H1 (cell line): ENCODE measurements at regions not wholly inside any gene's neighbourhood (a gene's known extent, or its start where the extent isn't known, plus 50 kb on each side); places are given as distances from the start of the nearest gene placed in this dataset.
"Not testable (repeated sequence)": the region's sequence is repeated elsewhere in the genome, so short reads cannot be mapped to it uniquely, and the experiment has no call there.

ENCODE experiments used
- CTCF ChIA-PET: fragments of 300-600 bp; sonication (Branson Sonifier 250); formaldehyde crosslinking; loops from one replicate; lab custom pipeline; 2021; ENCODE audit not compliant: partially characterized antibody; lab: Charles Lee
- POLR2A ChIA-PET: fragments of 300-600 bp; sonication (Branson Sonifier 250); formaldehyde crosslinking; loops from one replicate; lab custom pipeline; 2021; ENCODE audit warnings: inconsistent platforms; ENCODE audit not compliant: partially characterized antibody; lab: Charles Lee
- DNase-seq, 2 experiments: peaks; one replicate each; pipeline versions ENCODE4 v3.0.0 to v3.0.0-alpha.2; 2010 to 2022; ENCODE audit warnings: low spot score in 2 of 2, low read depth in 1 of 2, mixed read lengths in 1 of 2
- FAIRE-seq: peaks from 2 replicates; lab custom pipeline; 2011; peaks lifted over from hg19 to GRCh38; lab: Jason Lieb, UNC
- H2AFZ ChIP-seq: 2 replicates; pipeline ENCODE4 v1.8.1; 2012; ENCODE audit warnings: low read length, inconsistent platforms
- H2AK5ac ChIP-seq: 2 replicates; pipeline ENCODE4 v1.6.1; 2013; ENCODE audit warnings: low read depth, low read length
- H2BK120ac ChIP-seq: replicated peaks from 2 replicates; pipeline ENCODE3; 2013; ENCODE audit warnings: low read depth, low read length, inconsistent platforms
- H2BK12ac ChIP-seq: 2 replicates; pipeline ENCODE4 v1.6.1; 2013; ENCODE audit warnings: low read depth, low read length
- H2BK15ac ChIP-seq: 2 replicates; pipeline ENCODE4 v1.6.1; 2013; ENCODE audit warnings: low read length
- H2BK20ac ChIP-seq: 2 replicates; pipeline ENCODE4 v1.6.1; 2013; ENCODE audit warnings: low read length
- H2BK5ac ChIP-seq: 2 replicates; pipeline ENCODE4 v1.6.1; 2013; ENCODE audit warnings: low read depth, low read length
- H3K14ac ChIP-seq: 2 replicates; pipeline ENCODE4 v1.6.1; 2013; ENCODE audit warnings: inconsistent platforms; ENCODE audit not compliant: insufficient read length
- H3K18ac ChIP-seq: 2 replicates; pipeline ENCODE4 v1.6.1; 2013; ENCODE audit warnings: low read length; ENCODE audit errors: extremely low read depth
- H3K23ac ChIP-seq: 2 replicates; pipeline ENCODE4 v1.6.1; 2013; ENCODE audit warnings: inconsistent platforms; ENCODE audit not compliant: insufficient read length
- H3K23me2 ChIP-seq: 2 replicates; pipeline ENCODE4 v1.6.1; 2013; ENCODE audit warnings: low read depth, low read length
- H3K27ac ChIP-seq: 2 replicates; pipeline ENCODE4 v1.6.1; 2011; ENCODE audit warnings: low read depth, low read length, inconsistent platforms
- H3K27me3 ChIP-seq, 4 experiments: replicated peaks in 1 of 4; 1 replicate in 1 of 4; 2 replicates in 3 of 4; pipeline versions ENCODE4 v1.6.1 to v1.8.1; 2011 to 2013; ENCODE audit warnings: low read length in 3 of 4, mild to moderate bottlenecking in 3 of 4, inconsistent platforms in 2 of 4, mixed read lengths in 2 of 4, moderate library complexity in 1 of 4; ENCODE audit not compliant: control insufficient read depth in 3 of 4, insufficient read depth in 3 of 4; ENCODE audit errors: extremely low read depth in 1 of 4
- H3K36me3 ChIP-seq, 4 experiments: 2 replicates each; pipeline versions ENCODE4 v1.6.1 to v1.8.1; 2011 to 2013; ENCODE audit warnings: mild to moderate bottlenecking in 4 of 4, low read length in 3 of 4, moderate library complexity in 2 of 4, control low read depth in 1 of 4, inconsistent platforms in 1 of 4; ENCODE audit not compliant: insufficient read depth in 4 of 4, control insufficient read depth in 2 of 4
- H3K4ac ChIP-seq: replicated peaks from 2 replicates; pipeline ENCODE3; 2013; ENCODE audit warnings: low read length, low read depth, mixed read lengths, inconsistent platforms; ENCODE audit not compliant: insufficient read length
- H3K4me1 ChIP-seq, 4 experiments: replicated peaks in 1 of 4; 1 replicate in 1 of 4; 2 replicates in 3 of 4; pipeline versions ENCODE4 v1.6.1 to v1.8.1; 2011 to 2013; ENCODE audit warnings: low read length in 3 of 4, inconsistent platforms in 2 of 4, mixed read lengths in 1 of 4; ENCODE audit not compliant: insufficient read depth in 4 of 4, control insufficient read depth in 3 of 4
- H3K4me2 ChIP-seq, 2 experiments: 2 replicates each; pipeline versions ENCODE4 v1.6.1 to v1.8.1; 2011 to 2013; ENCODE audit warnings: low read depth in 2 of 2, low read length in 2 of 2, control low read depth in 1 of 2, inconsistent platforms in 1 of 2, mild to moderate bottlenecking in 1 of 2; ENCODE audit not compliant: insufficient read depth in 1 of 2
- H3K4me3 ChIP-seq, 4 experiments: fragments of 200-600, 300-600 bp in 1 of 4; sonication (generic), shearing (Covaris generic), sonication (Bioruptor Twin) in 1 of 4; 2 replicates each; pipeline versions ENCODE4 v1.5.1 to v1.8.1; 2011 to 2016; ENCODE audit warnings: low read length in 4 of 4, low read depth in 3 of 4, control low read depth in 2 of 4, inconsistent platforms in 2 of 4, mild to moderate bottlenecking in 2 of 4, mixed read lengths in 1 of 4, moderate library complexity in 1 of 4; ENCODE audit not compliant: insufficient read depth in 2 of 4; ENCODE audit errors: extremely low read depth in 1 of 4
- H3K56ac ChIP-seq: replicated peaks from 2 replicates; pipeline ENCODE3; 2013; ENCODE audit warnings: low read depth, mild to moderate bottlenecking, mixed read lengths, low read length, inconsistent platforms; ENCODE audit not compliant: insufficient read length
- H3K79me1 ChIP-seq: 2 replicates; pipeline ENCODE4 v1.6.1; 2013; ENCODE audit warnings: low read depth, low read length, control low read depth
- H3K79me2 ChIP-seq, 2 experiments: 2 replicates each; pipeline versions ENCODE4 v1.6.1 to v1.8.1; 2012 to 2013; ENCODE audit warnings: low read length in 2 of 2, mild to moderate bottlenecking in 2 of 2, inconsistent platforms in 1 of 2; ENCODE audit not compliant: insufficient read depth in 2 of 2, control insufficient read depth in 1 of 2
- H3K9ac ChIP-seq, 4 experiments: replicated peaks in 1 of 4; 1 replicate in 1 of 4; 2 replicates in 3 of 4; pipeline versions ENCODE4 v1.6.1 to v1.8.1; 2011 to 2013; ENCODE audit warnings: low read depth in 3 of 4, low read length in 3 of 4, control low read depth in 2 of 4, mild to moderate bottlenecking in 2 of 4, moderate library complexity in 2 of 4, inconsistent platforms in 1 of 4; ENCODE audit errors: extremely low read depth in 1 of 4
- H3K9me3 ChIP-seq, 2 experiments: 2 replicates each; pipeline versions ENCODE4 v1.6.1 to v1.8.1; 2012 to 2013; ENCODE audit warnings: mild to moderate bottlenecking in 2 of 2, moderate library complexity in 2 of 2, control low read depth in 1 of 2, inconsistent platforms in 1 of 2, low read depth in 1 of 2, low read length in 1 of 2, mixed read lengths in 1 of 2; ENCODE audit not compliant: insufficient read depth in 2 of 2
- H4K20me1 ChIP-seq, 2 experiments: replicated peaks in 1 of 2; 2 replicates each; pipeline versions ENCODE3 to v1.8.1; 2011 to 2013; ENCODE audit warnings: inconsistent platforms in 2 of 2, low read length in 2 of 2, mild to moderate bottlenecking in 1 of 2; ENCODE audit not compliant: insufficient read depth in 2 of 2, control insufficient read depth in 1 of 2
- H4K5ac ChIP-seq: 2 replicates; pipeline ENCODE4 v1.6.1; 2013; ENCODE audit warnings: low read length, low read depth, mixed read lengths, inconsistent platforms; ENCODE audit not compliant: insufficient read length
- H4K8ac ChIP-seq: 2 replicates; pipeline ENCODE4 v1.8.0; 2013; ENCODE audit warnings: mild to moderate bottlenecking, moderate library complexity, low read length, inconsistent platforms; ENCODE audit not compliant: insufficient read depth; ENCODE audit errors: extremely low read depth
- H4K91ac ChIP-seq: replicated peaks from 2 replicates; pipeline ENCODE3; 2013; ENCODE audit warnings: low read length, mixed read lengths, inconsistent platforms; ENCODE audit not compliant: insufficient read length
- WGBS, 2 experiments: shearing (Covaris generic) in 1 of 2; methylation state at CpG; one replicate each; pipeline versions ENCODE4 v1.1.6 to v1.1.7; 2013 to 2015; ENCODE audit warnings: low lambda C conversion rate in 2 of 2, mixed read lengths in 2 of 2, inconsistent platforms in 1 of 2, low coverage in 1 of 2, missing lambda C conversion rate in 1 of 2; ENCODE audit not compliant: insufficient replicate concordance in 2 of 2, insufficient coverage in 1 of 2, insufficient read length in 1 of 2; ENCODE audit errors: extremely low coverage in 1 of 2, missing lambda C conversion rate in 1 of 2; 5-methylcytosine and 5-hydroxymethylcytosine counted together
- TF ChIP-seq, protein P1 (sequence below): IDR thresholded peaks from 2 replicates; pipeline ENCODE4 v1.6.1; 2012; ENCODE audit warnings: inconsistent platforms

DNA sequence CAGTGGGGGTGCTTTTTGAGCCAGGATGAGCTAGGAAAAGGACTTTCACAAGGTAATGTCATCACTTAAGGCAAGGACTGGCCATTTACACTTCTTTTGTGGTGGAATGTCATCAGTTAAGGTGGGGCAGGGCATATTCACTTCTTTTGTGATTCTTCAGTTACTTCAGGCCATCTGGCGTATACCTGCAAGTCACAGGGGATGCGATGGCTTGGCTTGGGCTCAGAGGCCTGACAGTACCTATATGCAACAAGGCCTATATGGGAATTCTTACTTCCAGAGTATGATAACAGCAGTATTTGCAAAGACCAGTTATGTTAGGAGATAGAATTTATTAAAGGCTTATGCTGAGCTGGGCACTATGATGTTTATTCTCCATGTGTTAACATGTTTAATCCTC, 731.9 kb upstream of the MBL2 start:
- H3K23ac ChIP-seq, H3K14ac ChIP-seq, H3K27ac ChIP-seq, H2AFZ ChIP-seq, H2BK120ac ChIP-seq, H4K91ac ChIP-seq, H2AK5ac ChIP-seq, H3K4me1 ChIP-seq, CTCF ChIA-PET, H2BK12ac ChIP-seq, H2BK20ac ChIP-seq, H3K79me1 ChIP-seq, H3K56ac ChIP-seq, H3K9ac ChIP-seq, H3K4me2 ChIP-seq, DNase-seq, H3K23me2 ChIP-seq, H2BK15ac ChIP-seq, H4K8ac ChIP-seq, H3K79me2 ChIP-seq, H3K27me3 ChIP-seq, FAIRE-seq, H2BK5ac ChIP-seq, H3K4me3 ChIP-seq, H3K4ac ChIP-seq, H4K20me1 ChIP-seq: not testable (repeated sequence)
- peak overlapping the region; percentile 88 for H3K18ac ChIP-seq
- TF ChIP-seq, protein P1, sequence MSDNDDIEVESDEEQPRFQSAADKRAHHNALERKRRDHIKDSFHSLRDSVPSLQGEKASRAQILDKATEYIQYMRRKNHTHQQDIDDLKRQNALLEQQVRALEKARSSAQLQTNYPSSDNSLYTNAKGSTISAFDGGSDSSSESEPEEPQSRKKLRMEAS: 0 out of 2 replicates have a peak, but pooled peaks have one; percentile 19
- H3K9me3 ChIP-seq: peaks cover 4 to 16% of the 10 kb centered on the region in 2 experiments
- 71% methylated on average over 2 of the region's 2 CpGs; no CpG with 5 or more reads in 1 of the 2 experiments for WGBS, 2 experiments
- peak overlapping the region; percentile 15 for H4K5ac ChIP-seq
- POLR2A ChIA-PET: interaction anchor here (1.3 kb wide), 1 partner anchor 27 kb away, joined by 3 read pairs; no protein-coding TSS in a partner anchor
- H3K36me3 ChIP-seq: peaks cover 0 to 19% (median 5%) of the 10 kb centered on the region in 4 experiments; a peak in 5 of 8 replicates
